PC-9 (cell line): ENCODE measurements at regions not wholly inside any gene's neighbourhood (a gene's known extent, or its start where the extent isn't known, plus 50 kb on each side); places are given as distances from the start of the nearest gene placed in this dataset.

ENCODE experiments used
- BruUV-seq: library from RNA; stranded (reverse); fragments of 400-500 nt; replicated peaks from 2 replicates; lab custom pipeline; 2021; lab: Mats Ljungman, UMichigan
- CTCF ChIA-PET: fragments of 300-600 bp; sonication (Branson Sonifier 250); formaldehyde crosslinking; loops from one replicate; lab custom pipeline; 2022; ENCODE audit warnings: antibody characterized with exemption; lab: Charles Lee
- POLR2A ChIA-PET: fragments of 300-600 bp; sonication (Branson Sonifier 250); formaldehyde crosslinking; loops from one replicate; lab custom pipeline; 2022; ENCODE audit warnings: antibody characterized with exemption; ENCODE audit not compliant: unreplicated experiment; lab: Charles Lee
- DNase-seq, 2 experiments: peaks; one replicate each; pipeline versions ENCODE4 v3.0.0 to v3.0.0-alpha.2; 2015 to 2022; ENCODE audit warnings: mixed read lengths in 1 of 2
- H2AFZ ChIP-seq: fragments of 200-600 bp; sonication (generic); 2 replicates; pipeline ENCODE4 v1.8.1; 2017; ENCODE audit warnings: antibody characterized with exemption
- H3F3A ChIP-seq: fragments of 200-600 bp; sonication (generic); 2 replicates; pipeline ENCODE4 v1.8.1; 2017; ENCODE audit warnings: antibody characterized with exemption, mild to moderate bottlenecking, low read depth; ENCODE audit not compliant: insufficient read depth
- H3K27ac ChIP-seq: fragments of 200-600 bp; sonication (generic); 2 replicates; pipeline ENCODE4 v1.6.1; 2016; ENCODE audit warnings: mixed run types
- H3K27me3 ChIP-seq: fragments of 200-600 bp; sonication (generic); 2 replicates; pipeline ENCODE4 v1.6.1; 2016; ENCODE audit warnings: low read depth, mixed run types; ENCODE audit not compliant: insufficient read depth
- H3K36me3 ChIP-seq: fragments of 200-600 bp; sonication (generic); 2 replicates; pipeline ENCODE4 v1.6.1; 2016; ENCODE audit warnings: low read depth, mixed run types
- H3K4me1 ChIP-seq: fragments of 200-600 bp; sonication (generic); replicated peaks from 2 replicates; pipeline ENCODE4 v1.6.1; 2016; ENCODE audit warnings: mixed run types; ENCODE audit not compliant: insufficient read depth
- H3K4me2 ChIP-seq: fragments of 200-600 bp; sonication (generic); 2 replicates; pipeline ENCODE4 v1.6.1; 2017; ENCODE audit warnings: mixed run types
- H3K4me3 ChIP-seq: fragments of 200-600 bp; sonication (generic); 2 replicates; pipeline ENCODE4 v1.6.1; 2016; ENCODE audit warnings: mixed run types
- H3K79me2 ChIP-seq: fragments of 200-600 bp; sonication (generic); 2 replicates; pipeline ENCODE4 v1.6.1; 2017; ENCODE audit warnings: low read depth, mixed run types
- H3K9me2 ChIP-seq: fragments of 200-600 bp; sonication (generic); 2 replicates; pipeline ENCODE4 v1.8.1; 2017; ENCODE audit warnings: mild to moderate bottlenecking; ENCODE audit not compliant: insufficient read depth
- H3K9me3 ChIP-seq: fragments of 200-600 bp; sonication (generic); 2 replicates; pipeline ENCODE4 v1.8.1; 2016; ENCODE audit warnings: low read depth; ENCODE audit not compliant: insufficient read depth
- H4K20me1 ChIP-seq: fragments of 200-600 bp; sonication (generic); 2 replicates; pipeline ENCODE4 v1.8.1; 2017; ENCODE audit not compliant: insufficient read depth
- CTCF ChIP-seq: fragments of 200-600 bp; sonication (generic); conservative IDR thresholded peaks from 2 replicates; pipeline ENCODE4 v1.6.1; 2017; ENCODE audit warnings: mixed run types, antibody characterized with exemption, mild to moderate bottlenecking, moderate library complexity
- EZH2 ChIP-seq: fragments of 200-600 bp; sonication (generic); IDR thresholded peaks from 2 replicates; pipeline ENCODE4 v1.8.0; 2017; ENCODE audit warnings: antibody characterized with exemption, low read depth
- intact Hi-C: fragments of 100-400 bp; cut with micrococcal nuclease; formaldehyde crosslinking; loops from one replicate; pipeline ENCODE4 v1.10.0; 2022; ENCODE audit not compliant: unreplicated experiment

- intact Hi-C loops = no loop called here
- TF ChIP-seq CTCF (no peak), EZH2 (no peak)
- Histone ChIP-seq H2AFZ (no peak overlapping the region), H3F3A (no peaks in the 10 kb centered on the region), H3K27me3 (peaks cover 100% of the 10 kb centered on the region), H3K4me3 (no peak overlapping the region), H4K20me1 (no peaks in the 10 kb centered on the region; the same call in 1 of the 2 replicates), H3K9me2 (no peaks in the 10 kb centered on the region), H3K4me1 (no peaks in the 10 kb centered on the region), H3K36me3 (no peaks in the 10 kb centered on the region), H3K27ac (no peak overlapping the region), H3K4me2 (no peak overlapping the region), H3K9me3 (no peaks in the 10 kb centered on the region), H3K79me2 (no peaks in the 10 kb centered on the region)
- no TSS peak for BruUV-seq
- POLR2A ChIA-PET = no interaction called here
- CTCF ChIA-PET = no interaction called here
- DNase-seq = no peak
These were observed 1197.3 kb downstream of the BRD1 start for GRCh38 chr22:48630433-48630754.

GRCh38 chr22:48629631-48630432 is 1197.8 kb downstream of the BRD1 start:
- no peak for TF ChIP-seq EZH2
- TF ChIP-seq CTCF = no peak
- Histone ChIP-seq H3F3A (no peaks in the 10 kb centered on the region), H2AFZ (no peak overlapping the region), H3K27ac (no peak overlapping the region), H4K20me1 (no peaks in the 10 kb centered on the region; the same call in 1 of the 2 replicates), H3K9me3 (no peaks in the 10 kb centered on the region), H3K79me2 (no peaks in the 10 kb centered on the region), H3K4me2 (no peak overlapping the region), H3K27me3 (peaks cover 100% of the 10 kb centered on the region), H3K4me1 (no peaks in the 10 kb centered on the region), H3K4me3 (no peak overlapping the region), H3K9me2 (no peaks in the 10 kb centered on the region), H3K36me3 (no peaks in the 10 kb centered on the region)
- no TSS peak for BruUV-seq
- intact Hi-C loops = no loop called here
- POLR2A ChIA-PET = no interaction called here
- CTCF ChIA-PET = no interaction called here
- no peak for DNase-seq

- Histone ChIP-seq H2AFZ (no peak overlapping the region), H3K4me1 (no peaks in the 10 kb centered on the region), H4K20me1 (no peaks in the 10 kb centered on the region; the same call in 1 of the 2 replicates), H3K9me2 (no peaks in the 10 kb centered on the region), H3K9me3 (no peaks in the 10 kb centered on the region), H3F3A (no peaks in the 10 kb centered on the region), H3K27ac (no peak overlapping the region), H3K36me3 (no peaks in the 10 kb centered on the region), H3K4me3 (no peak overlapping the region), H3K79me2 (no peaks in the 10 kb centered on the region), H3K4me2 (no peak overlapping the region), H3K27me3 (peaks cover 100% of the 10 kb centered on the region)
- no peak for TF ChIP-seq EZH2
- TF ChIP-seq CTCF = no peak
- BruUV-seq = no TSS peak
- CTCF ChIA-PET = no interaction called here
- intact Hi-C loops = no loop called here
- DNase-seq = no peak
- POLR2A ChIA-PET = no interaction called here
These were observed 1198.7 kb downstream of the BRD1 start for GRCh38 chr22:48628891-48629543.
